ENCODE measurements at regions not wholly inside any gene's neighbourhood (a gene's known extent, or its start where the extent isn't known, plus 50 kb on each side); places are given as distances from the start of the nearest gene placed in this dataset.

DNA sequence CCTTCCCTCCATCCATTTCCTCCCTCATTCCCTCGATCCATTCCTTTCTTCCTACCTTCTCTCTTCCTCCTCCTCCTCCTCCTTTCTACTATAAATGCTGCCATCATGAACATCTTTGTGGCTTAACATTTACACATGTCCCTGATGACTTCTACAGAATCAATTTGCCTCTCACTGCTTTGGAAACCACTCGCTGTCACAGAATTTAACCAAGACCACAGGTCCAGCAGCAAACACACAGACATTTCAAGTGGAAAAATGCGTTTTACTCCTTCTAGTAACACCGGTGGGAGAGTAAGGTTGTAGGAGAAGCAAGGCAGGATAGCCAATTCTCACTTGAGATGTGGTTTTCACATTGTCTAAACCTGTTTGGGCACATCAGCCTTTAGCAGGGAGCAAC is 101.4 kb upstream of the LRIG1 start:
- TF ChIP-seq, protein P1, sequence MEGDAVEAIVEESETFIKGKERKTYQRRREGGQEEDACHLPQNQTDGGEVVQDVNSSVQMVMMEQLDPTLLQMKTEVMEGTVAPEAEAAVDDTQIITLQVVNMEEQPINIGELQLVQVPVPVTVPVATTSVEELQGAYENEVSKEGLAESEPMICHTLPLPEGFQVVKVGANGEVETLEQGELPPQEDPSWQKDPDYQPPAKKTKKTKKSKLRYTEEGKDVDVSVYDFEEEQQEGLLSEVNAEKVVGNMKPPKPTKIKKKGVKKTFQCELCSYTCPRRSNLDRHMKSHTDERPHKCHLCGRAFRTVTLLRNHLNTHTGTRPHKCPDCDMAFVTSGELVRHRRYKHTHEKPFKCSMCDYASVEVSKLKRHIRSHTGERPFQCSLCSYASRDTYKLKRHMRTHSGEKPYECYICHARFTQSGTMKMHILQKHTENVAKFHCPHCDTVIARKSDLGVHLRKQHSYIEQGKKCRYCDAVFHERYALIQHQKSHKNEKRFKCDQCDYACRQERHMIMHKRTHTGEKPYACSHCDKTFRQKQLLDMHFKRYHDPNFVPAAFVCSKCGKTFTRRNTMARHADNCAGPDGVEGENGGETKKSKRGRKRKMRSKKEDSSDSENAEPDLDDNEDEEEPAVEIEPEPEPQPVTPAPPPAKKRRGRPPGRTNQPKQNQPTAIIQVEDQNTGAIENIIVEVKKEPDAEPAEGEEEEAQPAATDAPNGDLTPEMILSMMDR (IDR thresholded peaks at IDR 0.05) = no peak
- TF ChIP-seq POLR2A (IDR thresholded peaks at IDR 0.05) = no peak

All from adrenal gland (tissue), 5 donors.